ENCODE measurements at regions not wholly inside any gene's neighbourhood (a gene's known extent, or its start where the extent isn't known, plus 50 kb on each side); places are given as distances from the start of the nearest gene placed in this dataset.
A peak's percentile ranks its signal among the peaks of the same experiment; 100 is the strongest.

GRCh38 chr6:56849896-56850295 lies 105.0 kb upstream of the BEND6 start:
- H3K4me3 ChIP-seq (ENCODE audit: low read depth, low read length), result no peak overlapping the region
- TF ChIP-seq, protein P1, sequence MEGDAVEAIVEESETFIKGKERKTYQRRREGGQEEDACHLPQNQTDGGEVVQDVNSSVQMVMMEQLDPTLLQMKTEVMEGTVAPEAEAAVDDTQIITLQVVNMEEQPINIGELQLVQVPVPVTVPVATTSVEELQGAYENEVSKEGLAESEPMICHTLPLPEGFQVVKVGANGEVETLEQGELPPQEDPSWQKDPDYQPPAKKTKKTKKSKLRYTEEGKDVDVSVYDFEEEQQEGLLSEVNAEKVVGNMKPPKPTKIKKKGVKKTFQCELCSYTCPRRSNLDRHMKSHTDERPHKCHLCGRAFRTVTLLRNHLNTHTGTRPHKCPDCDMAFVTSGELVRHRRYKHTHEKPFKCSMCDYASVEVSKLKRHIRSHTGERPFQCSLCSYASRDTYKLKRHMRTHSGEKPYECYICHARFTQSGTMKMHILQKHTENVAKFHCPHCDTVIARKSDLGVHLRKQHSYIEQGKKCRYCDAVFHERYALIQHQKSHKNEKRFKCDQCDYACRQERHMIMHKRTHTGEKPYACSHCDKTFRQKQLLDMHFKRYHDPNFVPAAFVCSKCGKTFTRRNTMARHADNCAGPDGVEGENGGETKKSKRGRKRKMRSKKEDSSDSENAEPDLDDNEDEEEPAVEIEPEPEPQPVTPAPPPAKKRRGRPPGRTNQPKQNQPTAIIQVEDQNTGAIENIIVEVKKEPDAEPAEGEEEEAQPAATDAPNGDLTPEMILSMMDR (conservative IDR thresholded peaks at IDR 0.05; ENCODE audit: low read depth, low read length), result no peak
- no peak for DNase-seq (ENCODE audit: low read depth)

- no peak for DNase-seq (ENCODE audit: low read depth)
- TF ChIP-seq, protein P1 (conservative IDR thresholded peaks at IDR 0.05; ENCODE audit: low read depth, low read length), result no peak
- H3K4me3 ChIP-seq (ENCODE audit: low read depth, low read length), result no peak overlapping the region
Observed at GRCh38 chr6:56848105-56848504, 106.8 kb upstream of the BEND6 start.

GRCh38 chr6:56845032-56845431 lies 109.9 kb upstream of the BEND6 start:
- H3K4me3 ChIP-seq (ENCODE audit: low read depth, low read length), result no peak overlapping the region
- no peak for DNase-seq (ENCODE audit: low read depth)
- TF ChIP-seq, protein P1 (conservative IDR thresholded peaks at IDR 0.05; ENCODE audit: low read depth, low read length), result no peak

DNA sequence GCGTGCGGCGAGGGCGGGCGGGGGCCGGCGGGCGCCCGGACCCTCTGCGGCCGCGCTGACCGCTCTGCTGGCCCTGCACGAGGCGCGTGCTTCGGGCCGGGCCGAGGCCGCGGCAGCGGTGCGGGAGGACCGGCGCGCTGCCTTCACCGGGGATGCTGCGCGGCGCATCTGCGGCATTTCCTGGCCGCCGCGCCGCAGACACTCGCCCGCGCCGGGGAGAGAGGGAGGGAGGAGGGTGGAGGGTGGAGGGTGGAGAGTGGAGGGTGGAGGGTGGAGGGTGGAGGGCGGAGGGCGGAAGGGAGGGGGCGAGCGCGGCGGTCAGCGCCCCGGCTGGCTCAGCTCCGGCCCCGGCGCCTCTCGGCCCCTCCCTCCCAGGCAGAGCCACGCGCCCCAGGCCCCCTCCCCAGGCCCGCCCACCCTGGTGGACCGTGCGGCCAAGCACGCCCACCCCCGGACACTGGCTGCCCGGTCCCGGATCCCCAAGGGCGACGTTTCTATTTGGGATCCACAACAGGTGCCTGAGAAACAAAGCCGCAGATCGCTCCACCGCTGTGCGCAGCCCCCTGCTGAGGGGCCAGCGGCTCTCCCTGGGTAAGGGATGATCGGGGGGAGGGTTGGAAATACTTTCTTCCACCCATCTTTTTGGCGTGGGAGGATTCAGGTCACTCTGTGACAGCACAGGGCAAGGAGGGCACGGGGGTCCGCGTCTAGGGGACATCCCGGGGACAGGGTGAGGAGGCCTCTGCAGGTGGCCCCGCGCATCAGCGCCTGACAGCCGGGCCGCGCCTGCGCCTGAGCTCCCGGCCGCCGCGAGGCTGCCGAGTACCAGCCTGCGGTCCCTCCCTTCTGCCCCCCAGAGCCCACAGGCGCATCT lies 111.2 kb upstream of the BEND6 start:
- peak overlapping the region; percentile 73 for H3K4me3 ChIP-seq (ENCODE audit: low read depth, low read length)
- no peak for DNase-seq (ENCODE audit: low read depth)
- TF ChIP-seq, protein P1 (conservative IDR thresholded peaks at IDR 0.05; ENCODE audit: low read depth, low read length), result peak; percentile 63

DNA sequence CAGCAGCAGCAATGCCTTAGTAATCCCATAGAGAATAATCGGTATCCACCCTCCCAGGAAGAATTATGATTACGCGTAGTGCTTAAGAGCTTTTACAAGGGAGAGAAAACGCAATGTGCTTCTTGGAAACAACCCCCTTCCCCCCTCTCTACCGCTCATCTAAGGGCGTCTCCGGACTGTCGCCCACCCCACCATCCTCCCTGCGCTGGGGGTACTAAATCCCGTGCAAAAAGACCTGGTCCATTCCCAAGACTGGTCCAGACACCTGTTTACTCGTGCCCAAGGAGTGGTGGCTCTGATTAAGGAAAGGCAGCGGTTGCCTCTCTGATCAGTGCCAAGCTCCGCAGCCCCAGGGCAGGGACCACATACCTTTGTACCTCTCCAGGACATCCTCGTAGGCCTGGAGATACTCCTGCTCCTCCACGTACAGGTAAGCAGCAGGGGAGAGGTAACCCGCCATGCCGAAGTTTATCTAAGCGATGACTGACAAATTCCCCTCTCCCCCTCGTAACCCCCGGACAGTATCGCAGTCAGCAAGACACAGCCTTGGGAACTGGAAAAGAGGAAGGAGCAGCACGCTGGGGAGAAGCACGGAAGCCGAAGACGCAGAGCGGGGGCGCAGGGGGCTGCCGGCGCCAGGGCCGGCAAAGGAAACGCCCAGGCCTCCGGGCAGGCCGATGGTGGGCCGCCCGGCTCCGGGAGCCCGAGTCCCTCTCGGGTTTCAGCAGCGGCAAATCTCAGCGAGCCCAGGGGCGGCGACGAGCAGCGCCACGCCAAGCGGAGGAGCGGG lies 112.0 kb upstream of the BEND6 start:
- H3K4me3 ChIP-seq (ENCODE audit: low read depth, low read length), result peak overlapping the region; percentile 73
- TF ChIP-seq, protein P1 (conservative IDR thresholded peaks at IDR 0.05; ENCODE audit: low read depth, low read length), result no peak
- no peak for DNase-seq (ENCODE audit: low read depth)

GRCh38 chr6:56841751-56842150 lies 113.2 kb upstream of the BEND6 start:
- H3K4me3 ChIP-seq (ENCODE audit: low read depth, low read length), result peak overlapping the region; percentile 73
- TF ChIP-seq, protein P1 (conservative IDR thresholded peaks at IDR 0.05; ENCODE audit: low read depth, low read length), result no peak
- no peak for DNase-seq (ENCODE audit: low read depth)

Measured in epithelial cell of proximal tubule (primary cell).